ENCODE measurements at regions not wholly inside any gene's neighbourhood (a gene's known extent, or its start where the extent isn't known, plus 50 kb on each side); places are given as distances from the start of the nearest gene placed in this dataset.

DNA sequence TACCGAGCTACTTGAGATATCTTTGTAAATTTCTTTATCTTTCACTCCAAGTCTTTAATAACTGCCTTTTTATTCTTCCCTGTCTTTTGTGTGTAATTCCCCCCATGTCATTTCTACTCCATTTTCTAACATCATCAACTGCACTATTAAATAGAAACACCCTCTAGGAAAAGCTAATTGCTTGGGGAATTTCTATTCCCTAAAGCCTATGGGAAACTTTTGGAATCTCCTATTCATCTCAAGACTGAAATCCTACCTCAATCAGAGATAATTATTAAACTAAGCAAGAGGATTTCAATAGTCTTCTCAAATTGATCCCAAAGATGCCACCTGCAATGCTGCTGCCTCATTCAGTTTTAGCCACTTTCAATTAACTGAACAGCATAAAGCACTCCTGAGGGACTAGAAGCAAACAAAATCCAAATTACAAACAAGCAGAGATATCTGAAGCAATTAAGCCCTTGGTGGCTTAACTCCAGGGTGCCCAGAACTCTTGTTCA lies 598.7 kb downstream of the IGSF11 start:
- Histone ChIP-seq H3K27me3 (ENCODE audit: control insufficient read depth, insufficient read depth, low read length) (no peaks in the 10 kb centered on the region), H3K9me3 (ENCODE audit: control insufficient read depth, insufficient read depth, low read length) (no peaks in the 10 kb centered on the region), H3K27ac (ENCODE audit: low read depth, low read length) (no peak overlapping the region), H3K4me3 (ENCODE audit: low read depth, low read length) (no peak overlapping the region)
- ChIA-PET POLR2A (no interaction called here), CTCF (no interaction called here)
- TF ChIP-seq CTCF (IDR thresholded peaks at IDR 0.05; ENCODE audit: low read depth, low read length), result no peak
- DNase-seq (ENCODE audit: low read depth, low spot score), result no peak

DNA sequence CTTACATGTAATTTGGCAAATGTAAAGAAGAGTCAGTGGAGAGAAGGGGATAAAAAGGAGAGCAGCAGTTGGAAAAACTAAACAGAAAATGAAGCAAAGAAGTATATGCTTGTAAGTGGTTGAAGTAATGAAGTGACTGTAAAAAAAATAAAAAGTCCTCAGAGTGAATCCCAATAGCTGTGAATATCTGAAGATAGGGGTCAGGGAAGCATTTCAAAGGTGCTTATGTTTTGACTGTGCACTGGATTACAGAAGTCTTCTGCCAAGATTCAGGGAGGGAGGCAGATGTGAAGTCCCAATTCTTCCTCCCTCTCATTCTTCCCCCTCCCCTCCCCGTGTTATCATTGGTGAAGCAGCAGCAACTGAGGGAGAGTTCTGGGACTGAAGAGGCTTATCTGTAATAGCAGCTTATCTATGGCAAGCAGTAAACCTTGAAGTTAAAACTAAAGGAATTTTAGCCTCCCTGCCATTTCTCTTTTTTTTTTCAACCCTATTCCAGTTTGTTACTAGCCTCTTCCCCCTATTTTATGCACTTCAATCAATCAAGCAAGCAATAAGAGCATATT lies 597.9 kb downstream of the IGSF11 start:
- Histone ChIP-seq H3K9me3 (ENCODE audit: control insufficient read depth, insufficient read depth, low read length) (no peaks in the 10 kb centered on the region), H3K27ac (ENCODE audit: low read depth, low read length) (no peak overlapping the region), H3K4me3 (ENCODE audit: low read depth, low read length) (no peak overlapping the region), H3K27me3 (ENCODE audit: control insufficient read depth, insufficient read depth, low read length) (no peaks in the 10 kb centered on the region)
- TF ChIP-seq CTCF (IDR thresholded peaks at IDR 0.05; ENCODE audit: low read depth, low read length), result no peak
- ChIA-PET POLR2A (no interaction called here), CTCF (no interaction called here)
- no peak for DNase-seq (ENCODE audit: low read depth, low spot score)

DNA sequence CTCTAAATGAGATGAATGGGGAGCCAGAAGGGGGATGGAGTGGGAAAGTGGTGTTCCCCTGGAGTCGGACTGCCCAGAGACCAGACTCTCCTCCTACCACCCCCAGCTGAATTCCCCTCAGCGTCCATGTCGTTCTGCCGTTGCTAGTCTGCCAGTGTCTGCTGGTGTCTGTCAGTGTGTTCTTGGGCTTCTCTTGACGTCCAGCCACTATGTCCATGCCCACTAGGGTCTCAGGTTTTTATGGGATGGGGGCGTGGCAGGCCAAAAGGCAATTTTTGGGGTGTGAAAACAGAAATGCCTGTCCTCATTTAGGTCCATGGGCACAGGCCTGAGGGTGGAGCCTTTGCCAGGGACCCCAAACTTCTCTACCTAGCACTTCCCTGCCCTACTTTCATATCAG lies 589.6 kb downstream of the IGSF11 start:
- ChIA-PET CTCF (no interaction called here), POLR2A (no interaction called here)
- no peak for TF ChIP-seq CTCF (IDR thresholded peaks at IDR 0.05; ENCODE audit: low read depth, low read length)
- no peak overlapping the region for H3K27ac ChIP-seq (ENCODE audit: low read depth, low read length)
- H3K4me3 ChIP-seq (ENCODE audit: low read depth, low read length), result no peak overlapping the region
- no peak for DNase-seq (ENCODE audit: low read depth, low spot score)
- no peaks in the 10 kb centered on the region for H3K27me3 ChIP-seq (ENCODE audit: control insufficient read depth, insufficient read depth, low read length)
- H3K9me3 ChIP-seq (ENCODE audit: control insufficient read depth, insufficient read depth, low read length), result no peaks in the 10 kb centered on the region

DNA sequence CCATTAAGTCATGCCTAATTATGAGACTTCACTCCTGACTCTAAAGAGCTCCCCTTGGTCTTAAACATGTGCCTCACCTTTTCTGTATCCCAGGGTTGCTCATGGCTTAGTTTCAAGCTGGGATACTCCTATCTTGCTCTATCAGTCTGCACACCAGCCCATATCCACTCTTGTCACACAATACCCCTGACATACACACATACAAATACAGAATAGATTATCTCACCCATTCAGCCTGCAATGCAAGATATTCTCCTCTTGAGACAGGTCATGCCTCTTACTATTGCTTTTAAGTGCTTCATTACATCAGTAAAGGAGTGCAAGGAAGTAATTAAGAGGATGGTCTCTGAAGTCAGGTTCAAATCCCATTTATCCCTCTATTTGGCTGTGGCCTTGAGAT lies 587.3 kb downstream of the IGSF11 start:
- no peak for TF ChIP-seq CTCF (IDR thresholded peaks at IDR 0.05; ENCODE audit: low read depth, low read length)
- Histone ChIP-seq H3K4me3 (ENCODE audit: low read depth, low read length) (no peak overlapping the region), H3K27ac (ENCODE audit: low read depth, low read length) (no peak overlapping the region), H3K9me3 (ENCODE audit: control insufficient read depth, insufficient read depth, low read length) (no peaks in the 10 kb centered on the region), H3K27me3 (ENCODE audit: control insufficient read depth, insufficient read depth, low read length) (no peaks in the 10 kb centered on the region)
- ChIA-PET CTCF (no interaction called here), POLR2A (no interaction called here)
- DNase-seq (ENCODE audit: low read depth, low spot score), result no peak

GRCh38 chr3:118466795-118467330 lies 567.8 kb downstream of the IGSF11 start:
- POLR2A ChIA-PET, result no interaction called here
- no peak for TF ChIP-seq CTCF (IDR thresholded peaks at IDR 0.05; ENCODE audit: low read depth, low read length)
- Histone ChIP-seq H3K27me3 (ENCODE audit: control insufficient read depth, insufficient read depth, low read length) (no peaks in the 10 kb centered on the region), H3K9me3 (ENCODE audit: control insufficient read depth, insufficient read depth, low read length) (no peaks in the 10 kb centered on the region), H3K4me3 (ENCODE audit: low read depth, low read length) (no peak overlapping the region), H3K27ac (ENCODE audit: low read depth, low read length) (no peak overlapping the region)
- DNase-seq (ENCODE audit: low read depth, low spot score), result no peak
- CTCF ChIA-PET, result no interaction called here
